ENCODE measurements at regions not wholly inside any gene's neighbourhood (a gene's known extent, or its start where the extent isn't known, plus 50 kb on each side); places are given as distances from the start of the nearest gene placed in this dataset.

DNA sequence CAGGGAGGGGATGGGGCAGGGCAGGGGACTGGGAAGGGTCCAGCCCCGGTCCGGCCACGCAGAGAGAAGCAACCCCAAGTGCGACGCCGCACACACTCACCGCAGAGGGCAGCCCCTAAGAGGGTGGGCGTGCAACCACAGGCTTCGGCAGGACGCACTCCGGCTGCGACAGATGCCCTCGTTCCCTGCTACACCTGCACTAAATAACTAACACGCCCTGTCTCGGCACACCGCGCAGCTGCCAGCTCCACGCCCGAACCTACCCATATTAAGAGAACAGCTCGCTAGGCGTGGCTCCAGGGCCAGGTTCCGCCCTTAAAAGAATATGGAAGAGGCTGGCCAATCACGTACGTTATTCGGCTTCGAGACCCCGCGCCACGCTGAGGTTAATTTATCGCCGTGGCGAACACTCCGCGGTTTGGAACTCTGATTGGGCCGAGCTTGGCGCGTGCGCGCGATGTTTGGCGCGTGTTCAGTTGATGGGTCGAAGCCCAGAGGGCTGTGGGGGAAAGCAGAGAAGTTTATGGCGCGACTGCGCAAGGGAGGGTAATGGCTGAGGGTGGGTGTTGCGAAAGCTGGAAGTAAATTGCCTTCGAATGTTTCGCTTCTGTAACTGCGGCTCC lies 91.1 kb downstream of the OR13A1 start:
- TF ChIP-seq, protein P1, sequence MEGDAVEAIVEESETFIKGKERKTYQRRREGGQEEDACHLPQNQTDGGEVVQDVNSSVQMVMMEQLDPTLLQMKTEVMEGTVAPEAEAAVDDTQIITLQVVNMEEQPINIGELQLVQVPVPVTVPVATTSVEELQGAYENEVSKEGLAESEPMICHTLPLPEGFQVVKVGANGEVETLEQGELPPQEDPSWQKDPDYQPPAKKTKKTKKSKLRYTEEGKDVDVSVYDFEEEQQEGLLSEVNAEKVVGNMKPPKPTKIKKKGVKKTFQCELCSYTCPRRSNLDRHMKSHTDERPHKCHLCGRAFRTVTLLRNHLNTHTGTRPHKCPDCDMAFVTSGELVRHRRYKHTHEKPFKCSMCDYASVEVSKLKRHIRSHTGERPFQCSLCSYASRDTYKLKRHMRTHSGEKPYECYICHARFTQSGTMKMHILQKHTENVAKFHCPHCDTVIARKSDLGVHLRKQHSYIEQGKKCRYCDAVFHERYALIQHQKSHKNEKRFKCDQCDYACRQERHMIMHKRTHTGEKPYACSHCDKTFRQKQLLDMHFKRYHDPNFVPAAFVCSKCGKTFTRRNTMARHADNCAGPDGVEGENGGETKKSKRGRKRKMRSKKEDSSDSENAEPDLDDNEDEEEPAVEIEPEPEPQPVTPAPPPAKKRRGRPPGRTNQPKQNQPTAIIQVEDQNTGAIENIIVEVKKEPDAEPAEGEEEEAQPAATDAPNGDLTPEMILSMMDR (IDR thresholded peaks at IDR 0.05) = no peak
- TF ChIP-seq ZFX (IDR thresholded peaks at IDR 0.05; ENCODE audit: borderline replicate concordance) = no peak

Data from 22Rv1 (cell line).